Superior temporal gyrus (tissue), 1 donor: ENCODE measurements at regions not wholly inside any gene's neighbourhood (a gene's known extent, or its start where the extent isn't known, plus 50 kb on each side); places are given as distances from the start of the nearest gene placed in this dataset.
A peak's percentile ranks its signal among the peaks of the same experiment; 100 is the strongest.

ENCODE experiments used
- DNase-seq: peaks from one replicate; pipeline ENCODE4 v3.0.0-alpha.2; 2016; ENCODE audit errors: extremely low spot score

DNA sequence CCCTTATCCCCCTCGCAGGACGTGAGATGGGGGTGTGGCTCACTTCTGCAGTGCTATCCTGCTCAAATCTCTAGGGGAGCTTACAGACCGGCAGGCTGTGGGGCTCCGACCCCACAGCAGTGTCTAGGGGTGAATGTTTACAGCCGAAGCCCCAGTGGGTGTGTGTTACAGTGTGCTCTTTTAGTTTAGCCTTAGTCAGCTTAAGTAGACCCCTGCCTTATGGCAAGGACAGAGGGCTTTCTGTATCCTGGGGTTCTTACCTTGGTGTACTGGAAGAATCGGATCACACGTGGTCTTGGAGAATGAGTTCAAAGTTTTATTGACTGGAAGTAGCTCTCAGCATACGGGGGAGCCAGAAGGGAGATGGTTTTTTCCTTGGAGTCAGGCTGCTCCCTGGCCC lies 348.2 kb upstream of the GYPC start:
- no peak for DNase-seq

DNA sequence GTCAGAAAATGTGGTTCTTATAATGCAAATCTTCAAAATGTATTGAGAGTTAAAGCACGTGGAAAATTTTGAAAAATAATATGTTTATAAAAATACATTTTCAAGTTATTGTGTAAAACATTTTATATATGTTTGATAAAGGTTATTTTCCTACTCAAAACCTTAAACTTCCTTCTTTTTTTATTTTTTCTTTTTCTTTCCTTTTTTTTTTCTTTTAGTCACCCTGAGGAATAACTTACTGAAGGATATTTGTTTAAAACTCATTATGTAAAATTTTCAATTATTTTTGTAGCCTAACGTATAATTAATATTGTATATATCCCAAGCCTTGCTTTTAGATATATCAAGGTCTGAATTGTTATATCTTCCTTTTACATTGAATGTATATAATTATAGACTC lies 346.8 kb upstream of the GYPC start:
- no peak for DNase-seq

DNA sequence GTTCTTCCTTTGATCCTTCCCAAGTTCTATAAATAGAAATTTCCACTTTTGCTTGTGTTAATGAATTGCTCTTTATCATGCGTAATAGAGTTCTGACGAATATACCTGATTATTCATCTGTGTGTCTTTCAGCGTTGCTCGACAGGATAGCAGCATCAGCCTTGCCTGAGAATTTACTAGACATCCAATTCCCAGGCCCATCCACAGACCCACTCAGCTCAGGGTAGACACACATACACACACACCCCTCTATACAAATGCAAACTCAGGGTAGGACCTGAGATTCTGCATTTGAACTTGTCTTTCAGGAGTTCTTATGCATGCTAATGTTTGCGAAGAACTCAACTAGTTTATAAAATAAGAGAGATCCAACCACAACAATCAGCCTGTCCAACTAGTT lies 343.4 kb upstream of the GYPC start:
- DNase-seq = no peak

DNA sequence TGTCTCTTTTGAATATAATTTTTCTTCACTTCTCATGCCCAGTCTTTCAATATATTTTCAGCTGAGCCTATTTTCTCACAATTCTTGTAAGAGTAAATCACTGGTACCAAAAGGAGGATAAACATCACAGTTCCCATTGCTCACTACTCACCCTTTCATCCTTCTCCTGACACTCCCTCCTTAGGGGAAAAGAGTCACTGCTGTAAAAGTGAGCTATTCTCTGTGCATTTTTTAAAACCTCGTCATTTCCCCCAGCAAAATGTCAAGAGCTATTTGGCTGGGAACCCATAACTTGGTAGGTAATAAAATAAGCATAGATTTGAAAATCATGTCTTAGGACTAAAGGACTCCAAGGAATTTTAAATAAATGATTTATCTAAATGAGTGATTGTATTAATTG lies 340.1 kb upstream of the GYPC start:
- DNase-seq = no peak

DNA sequence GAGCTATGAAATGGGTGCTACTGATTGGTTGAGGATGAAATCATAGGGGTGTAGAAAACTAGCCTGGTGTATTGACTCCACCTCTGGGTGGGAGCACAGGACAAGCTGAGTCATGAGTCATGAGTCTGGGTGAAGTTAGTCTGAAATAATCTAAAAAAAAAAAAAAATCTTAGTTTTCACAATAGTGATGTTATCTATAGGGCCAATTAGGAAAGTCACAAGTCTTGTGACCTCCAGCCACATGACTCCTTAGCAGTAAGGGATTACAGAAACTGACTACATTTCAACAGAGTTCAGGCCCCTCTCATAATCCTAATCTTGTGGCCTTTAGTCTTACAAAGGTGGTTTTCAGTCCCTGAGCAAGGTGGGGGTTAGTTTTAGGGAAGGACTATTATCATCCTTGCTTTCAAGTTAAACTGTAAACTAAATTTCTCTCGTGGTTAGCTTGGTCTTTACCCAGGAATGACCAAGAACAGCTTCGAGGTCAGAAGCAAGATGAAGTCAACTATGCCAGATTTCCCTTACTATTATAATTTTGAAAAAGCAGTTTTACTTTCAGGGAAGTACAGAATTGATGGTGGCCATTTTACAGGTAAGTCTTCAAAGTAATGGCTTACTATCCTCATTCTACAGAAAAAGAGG lies 338.0 kb upstream of the GYPC start:
- no peak for DNase-seq

DNA sequence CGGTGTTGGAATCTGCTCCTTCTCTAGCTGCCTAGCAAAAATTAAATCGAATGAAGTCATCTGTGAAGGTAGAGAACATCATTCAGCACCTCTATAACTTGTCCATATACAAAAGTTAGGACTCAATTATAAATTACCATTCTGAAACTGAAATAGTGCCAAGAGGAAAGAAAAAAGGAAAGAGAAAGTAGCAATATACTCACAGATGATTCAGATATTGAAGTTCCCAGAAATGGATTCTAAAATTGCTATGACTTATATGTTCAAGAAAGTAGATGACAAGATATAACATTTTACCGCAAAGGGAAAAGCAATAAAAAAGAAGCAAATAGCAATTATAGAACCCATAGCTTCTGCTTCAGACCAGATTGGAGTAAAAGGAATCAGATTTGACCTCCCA lies 333.6 kb upstream of the GYPC start:
- no peak for DNase-seq

DNA sequence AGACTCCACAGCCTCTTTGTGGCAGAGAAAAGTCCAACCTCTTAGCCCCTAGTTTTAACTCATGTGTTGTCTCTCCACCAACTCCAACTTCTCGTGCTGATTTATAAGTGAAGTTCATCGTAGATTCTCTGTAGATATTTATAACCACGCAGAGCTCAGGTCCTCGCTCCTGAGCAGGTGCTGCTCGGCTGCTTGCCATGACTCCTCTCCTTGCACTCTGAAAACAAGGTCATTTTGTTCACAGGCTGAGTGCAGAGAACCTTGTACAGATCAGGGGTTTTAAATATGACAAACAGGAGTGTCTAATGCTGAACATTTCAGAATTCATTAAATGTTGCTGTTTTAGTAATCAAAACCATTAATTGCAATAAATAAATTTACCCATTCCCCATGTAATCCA lies 330.8 kb upstream of the GYPC start:
- DNase-seq = no peak

DNA sequence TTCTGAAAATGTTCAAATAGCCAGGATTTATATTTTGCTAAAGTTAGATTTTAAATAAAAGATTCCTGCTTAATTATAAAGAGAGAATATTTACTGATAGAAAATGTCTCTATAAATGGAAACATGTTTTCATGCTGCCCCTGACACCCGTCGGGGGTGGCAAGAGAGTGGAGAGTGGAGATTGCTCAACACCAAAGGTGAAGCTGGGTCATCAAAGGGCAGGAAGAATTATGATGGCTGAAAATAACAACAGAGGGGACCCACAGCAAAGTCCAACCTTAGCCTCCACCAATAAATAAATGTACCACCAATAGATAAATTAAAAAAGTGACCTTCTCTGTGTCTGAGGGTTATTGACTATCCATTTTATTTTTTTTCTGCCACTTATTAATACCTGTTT lies 326.8 kb upstream of the GYPC start:
- DNase-seq = no peak

DNA sequence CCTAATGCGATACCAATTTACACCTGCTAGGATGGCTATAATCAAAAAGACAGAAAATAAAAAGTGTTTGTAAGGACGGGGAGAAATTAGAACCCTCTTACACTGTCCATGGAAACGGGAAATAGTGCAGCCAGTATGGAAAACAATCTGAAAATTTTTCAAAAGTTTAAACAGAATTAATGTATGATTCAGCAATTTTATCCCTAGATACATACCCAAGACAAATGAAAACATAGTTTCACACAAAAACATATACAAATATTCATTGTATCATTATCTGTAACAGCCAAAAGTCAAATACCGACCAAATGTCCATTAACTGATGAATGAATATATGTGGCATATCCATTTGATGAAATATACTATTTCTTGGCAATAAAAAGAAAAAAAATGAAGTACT lies 313.5 kb upstream of the GYPC start:
- no peak for DNase-seq

DNA sequence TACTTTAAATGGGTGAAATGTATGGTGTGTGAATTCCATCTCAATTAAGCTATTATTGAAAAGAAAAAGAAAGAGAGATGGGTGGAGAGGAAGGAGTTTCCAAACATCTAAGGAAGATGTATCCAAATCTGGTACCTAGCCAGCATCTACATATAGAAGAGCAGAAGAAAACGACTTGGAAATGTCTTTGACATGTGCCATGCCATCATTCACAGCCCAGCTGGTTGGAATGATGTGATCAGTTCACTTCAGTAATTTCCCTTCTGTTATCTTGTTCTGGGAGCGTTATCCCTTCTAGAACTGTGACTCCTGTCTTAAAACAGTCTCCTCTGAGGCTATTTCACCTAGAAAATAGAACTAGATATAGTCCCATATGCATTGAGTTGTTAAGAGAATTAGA lies 312.8 kb upstream of the GYPC start:
- peak; percentile 14 for DNase-seq

DNA sequence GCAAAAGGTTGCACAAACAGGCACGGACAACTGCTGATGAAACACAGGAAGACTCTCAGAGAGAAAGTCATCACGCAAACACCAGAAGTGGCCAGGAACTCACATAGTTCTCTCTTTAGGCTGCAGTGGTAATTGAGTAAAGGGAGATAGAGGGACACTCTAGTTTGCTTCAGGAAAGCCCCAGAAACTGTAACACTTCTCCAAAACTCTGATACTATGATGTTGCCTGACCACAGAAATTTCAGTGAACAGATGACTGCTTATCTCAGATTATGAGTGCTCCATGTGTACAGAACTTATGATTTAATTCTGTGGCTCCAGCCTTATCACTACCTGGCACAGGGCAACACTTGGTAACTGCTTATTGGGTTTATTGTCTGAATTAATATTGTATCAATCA lies 311.5 kb upstream of the GYPC start:
- no peak for DNase-seq

DNA sequence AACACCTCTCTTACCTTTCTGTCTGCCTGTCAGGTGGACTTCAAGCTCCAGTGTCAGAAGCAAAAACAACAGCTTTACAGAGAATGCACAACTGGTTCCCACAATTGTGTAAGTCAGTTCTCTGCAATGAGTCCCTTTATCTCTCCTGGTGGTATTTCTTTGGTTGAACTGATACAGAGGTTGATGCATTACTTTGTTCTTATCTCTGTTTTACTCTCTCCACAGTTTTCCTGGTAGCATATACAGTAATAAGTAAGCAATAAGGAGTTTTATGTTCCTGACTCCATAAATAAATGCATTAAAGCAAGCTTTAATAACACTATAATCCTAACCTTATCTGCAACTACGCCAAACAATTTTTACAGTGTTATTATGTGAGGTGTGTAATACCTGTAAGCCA lies 310.3 kb upstream of the GYPC start:
- DNase-seq = no peak

DNA sequence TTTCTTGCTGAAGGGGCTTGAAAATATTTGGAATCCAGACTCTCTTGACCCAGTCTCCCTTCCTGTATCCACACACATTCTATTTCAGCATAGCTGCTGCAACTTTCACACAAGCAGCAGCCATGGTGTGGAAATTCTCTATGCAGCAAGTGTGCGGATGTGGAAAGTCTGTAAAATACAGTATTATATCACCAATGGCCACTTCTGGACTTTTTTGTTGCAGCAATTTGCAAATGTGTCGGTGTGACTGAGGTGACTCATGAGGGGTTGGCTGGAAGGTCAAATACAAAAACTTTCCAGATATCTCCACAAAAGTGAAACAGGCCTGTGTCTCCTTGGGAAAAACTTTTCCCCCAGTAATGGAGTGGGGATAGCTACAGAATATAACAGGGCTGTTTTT lies 299.3 kb upstream of the GYPC start:
- DNase-seq = no peak

DNA sequence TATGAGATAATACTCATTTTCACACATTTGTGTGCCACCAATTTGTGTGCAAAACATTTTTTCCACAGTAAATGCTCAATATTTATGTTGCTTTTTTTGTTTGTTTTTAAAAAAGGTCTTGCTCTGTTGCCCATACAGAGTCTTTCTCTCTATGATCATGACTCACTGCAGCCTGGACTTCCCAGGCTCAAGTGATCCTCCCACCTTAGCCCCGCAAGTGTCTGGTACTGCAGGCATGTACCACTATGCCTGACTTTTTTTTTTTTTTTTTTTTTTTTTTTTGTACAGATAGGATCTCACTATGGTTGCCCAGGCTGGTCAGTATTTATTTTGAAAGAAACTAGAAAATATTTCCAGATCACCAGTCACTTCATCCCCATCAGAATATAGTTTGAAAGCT lies 297.8 kb upstream of the GYPC start:
- DNase-seq = no peak

DNA sequence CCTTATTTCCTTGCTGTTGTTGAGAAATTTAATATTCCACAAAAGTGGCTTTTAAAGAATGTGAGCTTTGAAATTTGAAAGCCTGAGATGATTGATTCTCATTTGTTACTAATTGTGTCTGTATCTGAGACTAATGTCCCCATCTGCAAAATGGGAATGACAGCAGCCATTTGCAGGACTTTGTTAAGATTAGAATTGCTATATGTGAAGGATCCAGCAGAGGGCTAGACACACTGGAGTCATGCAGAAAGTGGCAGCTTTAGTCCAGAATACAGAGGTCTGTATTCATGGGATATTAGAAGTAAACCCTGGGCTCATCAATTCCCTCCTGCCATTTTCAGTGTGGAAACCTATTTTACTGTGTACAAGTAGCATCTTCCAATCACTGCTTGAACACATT lies 296.5 kb upstream of the GYPC start:
- DNase-seq = no peak

DNA sequence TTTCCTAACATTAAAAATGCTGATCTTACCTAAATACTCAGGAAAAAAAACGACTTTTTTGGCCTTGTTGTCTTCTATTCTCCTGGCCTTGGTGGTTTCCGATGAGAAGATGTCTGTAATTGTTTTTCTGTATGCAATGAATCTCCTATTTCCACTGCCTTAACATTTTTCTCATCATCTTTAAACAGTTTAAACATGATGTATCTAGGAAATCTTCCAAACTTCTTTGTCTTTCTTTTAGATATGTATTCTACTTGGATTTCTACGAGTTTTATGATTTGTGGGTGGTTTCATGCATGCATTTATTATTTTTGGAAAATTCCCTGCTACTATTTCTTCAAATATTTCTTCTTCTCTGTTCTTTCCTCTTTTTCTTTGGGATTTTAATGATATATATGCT lies 288.6 kb upstream of the GYPC start:
- no peak for DNase-seq

DNA sequence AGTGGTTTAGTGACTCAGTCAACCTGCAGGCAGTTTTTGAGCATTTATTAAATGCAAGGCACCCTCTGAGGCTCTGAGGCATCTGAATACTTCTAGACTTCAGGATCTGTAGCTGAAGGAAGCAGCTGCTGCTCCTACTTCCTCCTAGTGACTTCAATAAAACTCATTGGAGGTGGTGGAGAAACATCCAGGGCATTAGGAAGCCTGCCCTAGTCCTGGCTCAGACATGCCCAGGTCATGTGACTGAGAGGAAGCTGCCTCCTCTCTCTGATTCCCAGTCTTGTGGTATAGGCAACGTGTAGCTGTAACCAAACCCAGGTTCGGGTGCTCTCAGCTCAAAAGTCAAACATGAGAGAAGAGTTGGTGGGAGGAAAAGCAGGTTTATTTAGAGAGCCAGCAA lies 287.2 kb upstream of the GYPC start:
- DNase-seq = no peak

DNA sequence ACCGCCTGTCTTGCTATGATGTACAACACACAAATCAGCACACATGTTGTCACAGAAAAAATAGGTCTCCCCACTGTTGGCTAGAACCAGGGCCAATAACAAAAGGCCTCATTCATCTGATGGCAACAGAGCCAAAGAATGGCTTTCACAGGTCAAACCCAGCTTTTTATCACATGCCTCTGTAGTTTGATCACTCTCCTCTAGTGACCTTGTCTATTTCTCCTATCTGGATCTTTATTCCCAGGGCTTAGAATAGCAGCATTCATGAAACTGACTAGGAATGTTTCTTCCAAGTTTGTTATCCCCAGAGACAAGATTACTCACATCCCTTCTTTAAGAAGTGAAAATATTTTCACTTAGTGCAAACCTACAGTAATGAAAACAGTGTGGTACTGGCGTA lies 285.8 kb upstream of the GYPC start:
- DNase-seq = no peak

DNA sequence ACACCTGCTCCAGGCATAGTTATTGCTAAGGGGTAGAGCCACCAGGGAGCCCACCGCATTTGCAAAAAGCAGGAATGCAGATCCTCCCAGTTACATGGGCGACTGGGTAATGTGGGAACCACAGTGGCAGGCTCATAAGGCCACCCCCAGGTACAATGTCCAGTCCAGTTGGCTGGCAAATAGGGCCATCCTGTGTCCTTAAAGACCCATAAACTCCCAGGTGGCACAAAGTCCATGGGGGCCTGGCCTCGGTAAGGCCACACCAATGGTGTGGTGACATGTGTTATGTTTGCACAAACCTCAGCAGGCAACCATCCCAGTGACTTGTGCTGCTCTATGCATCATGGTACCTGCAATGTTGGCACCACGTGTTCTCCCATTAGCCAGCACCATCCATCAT lies 283.6 kb upstream of the GYPC start:
- DNase-seq = no peak

DNA sequence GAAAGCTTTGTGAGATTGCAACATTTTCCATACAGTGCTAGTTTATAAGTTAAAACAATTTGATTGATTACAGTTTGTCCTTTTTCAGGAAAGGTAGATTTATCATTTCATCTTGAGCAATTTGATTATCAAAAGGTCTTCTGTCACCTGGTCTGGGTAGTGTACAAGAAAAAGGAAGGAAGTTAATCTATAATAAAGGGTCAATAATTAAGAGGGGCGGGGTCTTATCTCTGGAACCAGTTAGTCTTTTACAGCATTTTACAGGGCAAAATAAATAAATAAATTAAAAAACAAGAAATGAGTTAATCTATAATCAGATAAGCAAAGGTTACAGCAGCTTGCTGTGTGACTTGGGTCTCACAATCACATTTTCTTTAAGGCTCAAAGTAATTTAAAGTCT lies 277.8 kb upstream of the GYPC start:
- DNase-seq = no peak

DNA sequence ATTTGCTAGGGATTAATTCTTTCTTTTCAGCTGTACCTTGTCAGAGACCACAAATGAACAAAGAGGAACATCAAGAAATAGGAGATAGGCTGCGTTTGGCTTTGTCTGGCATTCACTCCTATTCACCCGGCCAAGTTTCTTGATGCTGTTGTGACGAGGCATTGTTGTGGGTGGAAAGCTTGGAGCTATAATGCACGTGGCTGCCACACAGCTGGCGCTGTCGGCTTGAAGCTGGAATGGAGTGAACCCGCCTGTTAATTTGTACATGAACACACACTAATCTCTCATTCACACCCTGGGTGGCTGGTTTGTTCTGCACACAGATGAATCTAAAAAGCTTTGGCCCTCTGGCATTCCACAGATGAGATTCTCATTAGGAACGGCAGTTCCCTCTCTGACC lies 274.9 kb upstream of the GYPC start:
- DNase-seq = peak; percentile 77

DNA sequence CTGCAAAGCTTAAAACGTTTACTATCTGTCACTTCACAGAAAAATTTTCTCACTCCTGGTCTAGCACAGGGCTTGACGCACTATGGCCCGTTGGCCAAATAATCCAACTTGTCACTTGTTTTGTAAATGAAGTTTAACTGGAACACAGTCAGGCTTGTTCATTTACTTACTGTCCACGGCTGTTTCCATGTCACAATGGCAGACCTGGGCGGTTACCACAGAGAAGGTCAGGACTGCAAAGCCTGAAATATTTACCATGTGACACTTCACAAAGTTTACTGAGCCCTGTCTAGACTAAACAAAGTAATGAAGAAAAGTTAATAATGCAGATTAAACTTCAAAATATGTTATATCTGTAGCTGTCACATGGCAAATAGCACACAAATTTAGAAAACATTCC lies 273.0 kb upstream of the GYPC start:
- no peak for DNase-seq

DNA sequence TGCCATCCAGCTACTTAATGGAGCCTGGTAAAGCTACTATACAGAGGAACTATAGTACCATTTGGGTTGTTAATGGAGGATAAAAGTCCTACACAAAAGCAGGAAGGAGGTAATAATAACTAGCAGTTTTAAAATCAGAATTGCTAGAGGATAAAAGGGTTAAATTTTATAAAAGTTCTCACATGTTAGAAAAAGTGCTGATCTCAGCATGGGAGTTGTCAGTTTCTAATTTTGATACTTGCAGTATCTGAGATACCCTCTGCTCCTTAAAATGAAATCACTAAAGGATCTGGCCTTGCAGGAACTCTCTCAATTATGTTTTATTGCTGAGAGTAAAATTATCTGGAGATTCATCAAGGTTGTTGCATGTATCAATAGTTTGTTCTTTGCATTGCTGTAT lies 272.2 kb upstream of the GYPC start:
- DNase-seq = no peak

DNA sequence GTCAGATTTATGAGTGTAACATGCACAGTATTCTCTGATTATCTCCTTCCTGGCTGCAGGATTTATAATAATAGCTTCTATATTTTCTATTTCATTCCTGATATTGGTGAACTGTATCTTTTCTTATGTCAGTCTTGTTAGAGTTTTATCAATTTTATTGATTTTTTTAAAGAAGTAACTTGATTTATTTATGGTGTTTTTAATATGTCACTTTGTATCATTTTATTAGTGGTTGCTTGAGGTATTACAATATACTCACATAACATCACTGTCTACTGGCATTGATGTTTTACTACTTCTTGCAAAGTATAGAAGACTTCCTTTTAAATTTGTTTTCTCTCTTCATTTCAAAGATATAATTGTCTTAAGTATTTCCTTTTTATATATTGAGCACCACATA lies 270.5 kb upstream of the GYPC start:
- no peak for DNase-seq

DNA sequence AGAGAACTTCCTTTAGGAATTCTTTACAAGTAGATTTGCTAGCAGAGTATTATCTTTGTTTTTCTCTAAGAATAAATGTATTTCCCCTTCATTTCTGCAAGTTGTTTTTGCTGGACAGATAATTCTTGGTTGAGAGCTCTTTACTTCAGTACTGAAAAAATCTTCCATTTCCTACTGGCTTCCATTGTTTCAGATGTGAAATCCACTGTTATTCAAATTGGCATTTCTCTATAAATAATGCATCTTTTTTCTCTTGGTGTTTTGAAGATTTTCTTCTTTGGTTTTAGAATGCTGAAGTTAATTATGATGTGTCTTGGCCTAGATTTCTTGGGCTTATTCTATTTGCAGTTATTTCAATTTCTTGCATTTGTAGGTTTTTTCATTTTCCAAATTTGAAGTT lies 270.0 kb upstream of the GYPC start:
- no peak for DNase-seq
